GM23248 (cell line): ENCODE measurements at regions not wholly inside any gene's neighbourhood (a gene's known extent, or its start where the extent isn't known, plus 50 kb on each side); places are given as distances from the start of the nearest gene placed in this dataset.

Source experiments
- EZH2 ChIP-seq: fragments of 200-600 bp; sonication (generic); IDR thresholded peaks from 2 replicates; pipeline ENCODE4 v1.6.1; 2018; ENCODE audit warnings: antibody characterized with exemption, mild to moderate bottlenecking; ENCODE audit not compliant: insufficient read depth, poor library complexity, severe bottlenecking
- EZH2phosphoT487 ChIP-seq: fragments of 200-600 bp; sonication (generic); IDR thresholded peaks from 2 replicates; pipeline ENCODE4 v1.6.1; 2018; ENCODE audit warnings: antibody characterized with exemption, moderate library complexity, mild to moderate bottlenecking, low read depth; ENCODE audit not compliant: insufficient read depth

DNA sequence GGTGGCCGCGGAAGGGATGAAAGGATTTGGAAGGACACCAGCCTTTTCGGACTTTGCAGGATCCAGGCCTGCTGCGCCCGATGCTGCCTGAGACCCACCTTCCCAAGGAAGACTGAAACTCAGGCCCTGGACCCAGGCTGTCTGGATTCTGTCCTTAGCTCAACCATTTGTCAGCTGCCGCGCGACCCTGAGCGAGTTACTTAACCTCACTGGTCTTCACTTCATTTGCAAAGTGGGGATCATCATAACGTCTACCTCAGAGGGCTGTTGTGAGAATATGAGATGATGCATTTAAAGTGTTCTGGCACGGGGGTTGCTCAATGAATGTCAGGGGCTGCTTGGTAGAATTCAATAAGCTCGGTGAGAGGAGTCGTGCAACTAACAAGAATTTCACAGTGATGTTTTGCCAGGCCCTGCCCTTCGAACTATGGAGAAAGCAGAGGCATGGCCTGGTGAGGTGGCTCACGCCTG lies 104.2 kb upstream of the PRDM1 start:
- TF ChIP-seq EZH2 (no peak), EZH2phosphoT487 (no peak)
